ENCODE measurements at regions not wholly inside any gene's neighbourhood (a gene's known extent, or its start where the extent isn't known, plus 50 kb on each side); places are given as distances from the start of the nearest gene placed in this dataset.

- no peaks in the 10 kb centered on the region for H3K23me2 ChIP-seq (ENCODE audit: insufficient read length, low read depth, low read length, poor library complexity, severe bottlenecking)
- Mint-ChIP-seq H3K27ac (no peak overlapping the region), H3K27me3 (ENCODE audit: low read depth) (no peaks in the 10 kb centered on the region), H3K4me1 (no peaks in the 10 kb centered on the region), H3K9me3 (no peaks in the 10 kb centered on the region), H3K4me3 (no peak overlapping the region), H3K36me3 (ENCODE audit: insufficient read depth in 1 of 3, low read depth in 3 of 3) (no peaks in the 10 kb centered on the region)
- H2AK5ac ChIP-seq (ENCODE audit: insufficient read length, low read length), result no peak overlapping the region
- H4K5ac ChIP-seq (ENCODE audit: insufficient read length, low read depth, low read length), result no peak overlapping the region
- DNase-seq, result no peak
- H3K27me3 ChIP-seq (ENCODE audit: insufficient read depth, low read length), result no peaks in the 10 kb centered on the region
- no peak overlapping the region for H2BK5ac ChIP-seq (ENCODE audit: insufficient read length, low read length)
- no peak overlapping the region for H4K91ac ChIP-seq (ENCODE audit: insufficient read length, low read depth, low read length)
- no peak overlapping the region for H2BK12ac ChIP-seq (ENCODE audit: insufficient read length, low read depth, low read length)
- H2AFZ ChIP-seq (ENCODE audit: low read length), result no peak overlapping the region
- no peak overlapping the region for H2BK120ac ChIP-seq (ENCODE audit: low read depth, low read length, poor library complexity, severe bottlenecking)
- no peak overlapping the region for H2BK20ac ChIP-seq (ENCODE audit: low read depth, low read length, poor library complexity, severe bottlenecking)
- H3K23ac ChIP-seq (ENCODE audit: insufficient read length, low read depth, low read length), result no peak overlapping the region
- no peaks in the 10 kb centered on the region for H3K79me1 ChIP-seq (ENCODE audit: insufficient read depth, low read depth, low read length, poor library complexity, severe bottlenecking)
- no CpG with 5 or more reads among the region's 8 CpGs for WGBS (ENCODE audit: extremely low coverage, insufficient read length, low lambda C conversion rate)
- no peak overlapping the region for H3K56ac ChIP-seq (ENCODE audit: insufficient read length, low read depth, low read length)
- H4K8ac ChIP-seq (replicated peaks; ENCODE audit: insufficient read length, low read depth, low read length), result no peak overlapping the region
- H4K20me1 ChIP-seq (ENCODE audit: control insufficient read depth, insufficient read depth, insufficient read length), result no peaks in the 10 kb centered on the region
- H3K79me2 ChIP-seq (ENCODE audit: insufficient read depth, low read length), result no peaks in the 10 kb centered on the region
- no peaks in the 10 kb centered on the region for H3K9me3 ChIP-seq (ENCODE audit: control insufficient read depth, low read depth, low read length)
- TF ChIP-seq, protein P1, sequence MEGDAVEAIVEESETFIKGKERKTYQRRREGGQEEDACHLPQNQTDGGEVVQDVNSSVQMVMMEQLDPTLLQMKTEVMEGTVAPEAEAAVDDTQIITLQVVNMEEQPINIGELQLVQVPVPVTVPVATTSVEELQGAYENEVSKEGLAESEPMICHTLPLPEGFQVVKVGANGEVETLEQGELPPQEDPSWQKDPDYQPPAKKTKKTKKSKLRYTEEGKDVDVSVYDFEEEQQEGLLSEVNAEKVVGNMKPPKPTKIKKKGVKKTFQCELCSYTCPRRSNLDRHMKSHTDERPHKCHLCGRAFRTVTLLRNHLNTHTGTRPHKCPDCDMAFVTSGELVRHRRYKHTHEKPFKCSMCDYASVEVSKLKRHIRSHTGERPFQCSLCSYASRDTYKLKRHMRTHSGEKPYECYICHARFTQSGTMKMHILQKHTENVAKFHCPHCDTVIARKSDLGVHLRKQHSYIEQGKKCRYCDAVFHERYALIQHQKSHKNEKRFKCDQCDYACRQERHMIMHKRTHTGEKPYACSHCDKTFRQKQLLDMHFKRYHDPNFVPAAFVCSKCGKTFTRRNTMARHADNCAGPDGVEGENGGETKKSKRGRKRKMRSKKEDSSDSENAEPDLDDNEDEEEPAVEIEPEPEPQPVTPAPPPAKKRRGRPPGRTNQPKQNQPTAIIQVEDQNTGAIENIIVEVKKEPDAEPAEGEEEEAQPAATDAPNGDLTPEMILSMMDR (conservative IDR thresholded peaks at IDR 0.05), result no peak
- no peak overlapping the region for H3T11ph ChIP-seq (ENCODE audit: low read length)
- no peak overlapping the region for H3K14ac ChIP-seq (ENCODE audit: insufficient read depth, low read length)
- H3K4me2 ChIP-seq (ENCODE audit: insufficient read depth, insufficient read length, low read length), result no peak overlapping the region
- H3K4ac ChIP-seq (ENCODE audit: low read depth, low read length), result no peak overlapping the region
- no peak overlapping the region for H3K9ac ChIP-seq (ENCODE audit: extremely low read depth, insufficient read length, low read length)
- H3K4me1 ChIP-seq (ENCODE audit: insufficient read depth, low read length), result no peaks in the 10 kb centered on the region
- H3K27ac ChIP-seq (ENCODE audit: insufficient read length, low read depth, low read length), result no peak overlapping the region
- H3K18ac ChIP-seq (ENCODE audit: insufficient read length, low read depth, low read length), result no peak overlapping the region
- no peak overlapping the region for H2BK15ac ChIP-seq (ENCODE audit: low read depth, low read length)
These were observed 110.5 kb downstream of the NGF start for GRCh38 chr1:115227346-115228082.
